Colon (tissue), 2 donors: ENCODE measurements at regions not wholly inside any gene's neighbourhood (a gene's known extent, or its start where the extent isn't known, plus 50 kb on each side); places are given as distances from the start of the nearest gene placed in this dataset.

Source experiments
- FAIRE-seq: peaks from 2 replicates; lab custom pipeline; 2012; peaks lifted over from hg19 to GRCh38; lab: Jason Lieb, UNC
- donor health status: control.
- donor health status: control.

DNA sequence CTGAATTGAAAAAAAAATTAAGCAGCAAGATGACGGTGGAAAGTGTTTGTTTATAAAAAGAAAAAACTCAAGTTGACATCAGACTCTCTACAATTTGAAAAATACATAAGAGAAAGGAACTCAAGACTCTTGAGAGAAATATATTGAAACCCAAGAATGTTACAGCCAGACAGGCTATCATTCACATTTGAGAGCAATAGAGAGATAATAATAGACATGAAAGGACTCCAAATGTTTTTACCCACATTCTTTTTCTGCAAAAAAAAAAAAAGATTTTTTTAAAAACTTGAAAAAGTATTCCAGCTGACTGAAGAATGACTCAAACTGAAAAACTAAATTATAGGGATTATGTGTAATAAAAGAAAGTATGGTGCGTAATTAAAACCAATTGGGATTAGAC lies 532.4 kb downstream of the INHBA start:
- no peak for FAIRE-seq

DNA sequence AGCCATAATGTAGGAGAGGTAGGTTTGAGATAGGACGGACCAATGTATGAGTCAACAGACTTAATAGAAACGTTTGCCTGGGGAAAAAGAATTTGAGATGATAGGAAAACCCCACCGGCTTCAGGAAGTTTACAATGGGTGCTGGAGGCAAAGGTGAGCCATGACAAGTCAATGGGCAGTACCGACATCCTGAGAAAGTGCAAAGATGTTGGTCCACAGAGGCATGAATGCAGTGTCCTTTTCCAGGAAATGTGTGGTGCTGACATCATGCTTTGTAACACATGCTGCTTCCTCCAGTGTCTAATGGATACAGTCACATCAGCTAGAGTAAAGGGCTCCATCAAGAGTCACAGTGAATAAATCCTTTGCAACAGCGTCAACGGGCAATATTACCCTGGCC lies 533.6 kb downstream of the INHBA start:
- FAIRE-seq, result no peak

DNA sequence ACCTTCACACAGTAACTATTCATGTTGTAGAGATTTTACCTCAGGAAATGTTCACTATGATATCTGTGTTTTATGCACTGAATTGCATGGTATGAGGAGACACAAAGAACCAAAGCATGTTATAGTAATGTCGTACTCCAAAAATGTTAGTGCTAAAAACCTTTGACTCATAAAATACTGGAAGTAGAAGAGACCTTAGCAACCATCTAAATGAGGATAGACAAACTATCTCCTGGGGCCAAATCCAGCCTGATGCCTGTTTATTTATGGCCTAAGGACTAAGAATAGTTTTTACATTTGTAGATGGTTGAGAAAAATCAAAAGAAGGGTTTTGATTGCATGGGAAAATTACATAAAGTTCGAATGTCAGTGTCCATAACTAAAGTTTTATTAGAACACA lies 535.1 kb downstream of the INHBA start:
- FAIRE-seq, result no peak

DNA sequence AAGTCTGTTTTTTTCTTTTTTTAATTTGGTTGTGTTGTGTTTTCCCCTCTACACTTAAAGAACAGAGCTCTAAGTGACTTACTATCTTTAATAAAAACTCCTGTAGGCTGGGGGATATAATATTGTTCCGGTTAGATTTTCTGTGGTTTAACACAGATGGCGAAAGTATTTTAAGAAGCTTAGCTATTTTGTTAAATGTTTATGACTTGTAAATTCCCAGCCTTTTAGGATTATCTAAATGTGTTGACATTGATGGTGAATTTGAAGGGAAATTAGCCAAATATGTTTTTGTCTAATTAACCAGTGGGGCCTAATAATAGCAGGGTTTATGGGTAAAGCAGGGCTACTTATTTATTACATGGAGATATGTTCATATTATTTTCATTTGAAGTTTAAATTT lies 538.5 kb downstream of the INHBA start:
- FAIRE-seq, result no peak

DNA sequence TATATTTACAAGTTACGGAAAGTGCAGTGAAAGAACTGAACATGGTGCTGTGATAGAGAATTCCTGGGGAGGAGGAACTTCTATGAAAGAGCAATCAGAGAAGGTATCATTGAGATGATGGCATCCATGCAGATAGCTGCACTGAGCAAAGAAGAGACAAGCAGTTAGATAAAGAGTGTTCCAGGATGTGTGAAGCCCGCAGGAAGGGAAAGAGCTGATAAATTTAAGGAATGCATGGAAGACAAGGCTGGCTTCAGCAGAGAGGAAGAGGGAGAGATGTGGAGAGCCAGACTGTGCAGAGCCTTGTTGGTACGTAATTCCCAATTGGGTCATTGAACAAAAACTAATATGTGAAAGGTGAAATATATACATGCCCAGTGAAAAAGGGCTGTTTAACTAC lies 538.9 kb downstream of the INHBA start:
- FAIRE-seq, result no peak

DNA sequence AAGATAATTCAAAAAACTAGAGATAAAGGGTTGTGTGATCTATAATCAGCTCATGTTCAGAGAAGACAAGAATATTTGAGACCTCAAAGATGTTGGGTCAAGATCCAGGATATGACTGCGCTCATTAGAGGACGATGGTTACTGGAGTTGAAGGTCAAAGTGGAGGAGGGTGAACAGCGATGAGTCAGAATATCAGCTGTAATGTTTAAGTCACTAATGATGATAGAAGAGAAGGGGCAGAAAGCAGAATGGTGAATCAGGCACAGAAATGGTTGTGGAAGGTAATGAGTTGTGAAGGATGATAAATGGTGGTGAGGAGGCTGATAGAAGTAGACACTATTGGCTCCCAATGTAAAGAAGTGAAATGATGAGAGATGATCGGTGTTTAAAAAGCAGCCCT lies 540.3 kb downstream of the INHBA start:
- FAIRE-seq, result no peak

DNA sequence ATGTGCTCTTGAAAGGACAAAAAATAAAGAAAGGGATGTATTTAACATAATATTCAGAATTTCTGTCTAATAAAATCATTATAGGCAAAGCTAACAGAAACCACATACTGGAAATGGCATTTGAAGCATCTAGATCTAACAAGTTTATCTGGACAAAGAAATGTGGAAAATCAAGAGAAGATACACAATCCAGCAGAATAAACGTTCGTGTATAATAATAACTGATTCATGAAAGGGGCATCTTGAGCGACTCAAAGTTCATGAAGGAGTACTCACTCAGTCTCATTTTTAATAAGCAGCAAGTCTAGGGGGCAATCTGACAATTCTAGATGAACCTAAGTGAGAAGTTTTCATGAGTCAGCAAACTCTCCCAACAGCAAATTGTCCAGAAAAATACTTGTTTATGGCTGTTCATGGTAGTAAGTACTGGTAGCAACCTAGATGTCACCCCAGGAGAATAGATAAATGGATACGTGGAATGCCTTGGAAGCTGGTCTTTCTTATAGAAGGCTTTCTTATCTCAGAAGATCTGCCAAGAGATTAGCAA lies 541.8 kb downstream of the INHBA start:
- no peak for FAIRE-seq

DNA sequence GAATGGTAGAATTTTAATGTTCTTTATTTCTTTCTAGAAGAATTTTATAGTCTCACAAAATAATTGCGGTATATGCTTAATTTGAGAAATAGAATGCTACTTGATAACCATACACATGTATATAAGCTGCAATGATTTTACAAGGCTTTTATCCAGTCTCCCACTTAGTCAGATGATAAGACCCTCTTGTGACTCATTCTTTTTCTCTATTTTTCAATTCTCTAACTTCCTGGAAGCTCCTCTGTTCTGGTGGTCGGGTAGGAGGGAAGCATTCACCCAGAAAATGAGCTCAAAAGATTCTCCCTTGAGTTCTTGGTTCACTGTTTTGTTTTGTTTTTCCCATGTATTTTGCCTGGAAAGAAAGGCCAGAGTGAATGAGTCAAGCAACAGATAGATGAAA lies 546.6 kb downstream of the INHBA start:
- no peak for FAIRE-seq

DNA sequence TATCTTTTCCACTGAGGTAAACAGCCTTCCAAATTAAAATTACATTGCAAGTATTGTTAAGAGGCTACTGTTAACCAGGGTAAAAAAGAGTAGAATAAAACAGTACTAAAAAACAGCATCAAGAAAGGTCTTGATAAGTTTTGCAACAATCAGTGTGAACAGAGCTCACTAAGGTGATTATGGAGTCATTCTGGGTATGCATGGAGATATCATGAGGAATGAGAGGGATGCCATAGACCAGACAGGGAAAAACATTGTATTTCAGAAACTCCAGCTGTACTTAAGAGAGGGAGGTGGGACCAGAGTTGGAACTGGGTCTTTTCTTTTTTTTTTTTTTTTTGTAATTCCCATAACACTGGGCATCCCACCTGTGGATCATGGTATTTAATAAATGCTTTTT lies 549.6 kb downstream of the INHBA start:
- FAIRE-seq, result no peak

DNA sequence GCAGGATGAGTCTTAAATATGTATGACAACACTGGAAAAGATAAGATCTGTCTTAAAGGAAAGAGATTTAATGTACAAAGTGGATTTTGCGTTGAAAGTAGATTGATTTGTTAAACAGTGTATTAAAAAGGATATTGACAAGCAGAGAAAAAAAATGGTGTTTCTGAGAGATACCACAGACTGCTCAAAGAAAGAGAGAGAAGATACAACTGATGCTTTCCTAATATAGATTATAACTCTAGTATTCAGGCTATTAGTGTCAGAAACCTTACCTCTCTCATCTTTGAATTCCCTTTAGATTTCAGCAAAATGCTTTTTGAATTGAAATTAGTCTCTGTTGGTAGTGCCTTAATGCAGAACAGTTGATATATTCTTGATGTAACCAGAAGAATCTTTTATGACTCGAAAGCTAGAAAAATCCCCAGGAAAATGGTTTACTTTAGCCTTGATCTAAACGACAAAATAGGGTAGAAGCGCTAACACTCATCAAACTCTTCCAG lies 550.7 kb downstream of the INHBA start:
- FAIRE-seq, result no peak

DNA sequence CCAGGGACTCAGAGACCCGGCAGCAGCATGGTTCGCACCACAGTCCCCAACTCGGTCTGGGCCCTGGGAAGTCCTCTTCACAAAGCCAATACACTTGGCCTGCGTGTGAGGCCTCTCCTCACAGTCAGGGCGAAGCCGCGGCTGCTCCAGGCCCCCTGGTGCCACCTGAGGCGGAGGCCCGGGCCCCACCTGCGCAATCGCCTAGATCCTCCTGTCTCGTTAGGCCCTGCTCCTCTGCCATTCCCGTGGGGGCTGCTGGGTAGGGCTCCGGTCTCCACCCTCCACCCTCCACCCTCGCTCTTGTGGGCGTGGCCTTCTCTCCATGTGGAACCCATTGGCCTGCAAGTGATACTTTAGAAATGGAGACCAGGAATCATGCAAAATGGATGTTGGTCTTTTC lies 553.3 kb downstream of the INHBA start:
- no peak for FAIRE-seq

DNA sequence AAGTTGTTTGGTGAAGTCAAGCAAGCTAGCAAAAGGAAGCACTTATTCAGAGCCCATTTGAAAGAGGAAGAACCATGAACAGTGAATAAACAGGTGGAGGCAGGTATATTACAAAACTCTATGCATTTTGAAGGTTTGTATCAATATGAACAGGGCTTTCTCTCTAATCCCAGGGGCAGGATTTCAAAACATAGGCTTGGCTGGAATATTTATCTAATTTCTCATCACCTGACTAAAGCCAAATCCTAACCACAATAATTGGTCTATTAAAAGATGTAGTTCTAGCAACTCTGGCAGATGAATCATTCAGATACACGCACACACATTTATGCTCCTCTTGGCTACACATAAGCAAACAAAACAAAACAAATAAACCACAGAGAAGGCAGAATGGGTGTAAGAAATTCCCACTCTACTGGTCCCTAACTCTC lies 554.4 kb downstream of the INHBA start:
- no peak for FAIRE-seq

DNA sequence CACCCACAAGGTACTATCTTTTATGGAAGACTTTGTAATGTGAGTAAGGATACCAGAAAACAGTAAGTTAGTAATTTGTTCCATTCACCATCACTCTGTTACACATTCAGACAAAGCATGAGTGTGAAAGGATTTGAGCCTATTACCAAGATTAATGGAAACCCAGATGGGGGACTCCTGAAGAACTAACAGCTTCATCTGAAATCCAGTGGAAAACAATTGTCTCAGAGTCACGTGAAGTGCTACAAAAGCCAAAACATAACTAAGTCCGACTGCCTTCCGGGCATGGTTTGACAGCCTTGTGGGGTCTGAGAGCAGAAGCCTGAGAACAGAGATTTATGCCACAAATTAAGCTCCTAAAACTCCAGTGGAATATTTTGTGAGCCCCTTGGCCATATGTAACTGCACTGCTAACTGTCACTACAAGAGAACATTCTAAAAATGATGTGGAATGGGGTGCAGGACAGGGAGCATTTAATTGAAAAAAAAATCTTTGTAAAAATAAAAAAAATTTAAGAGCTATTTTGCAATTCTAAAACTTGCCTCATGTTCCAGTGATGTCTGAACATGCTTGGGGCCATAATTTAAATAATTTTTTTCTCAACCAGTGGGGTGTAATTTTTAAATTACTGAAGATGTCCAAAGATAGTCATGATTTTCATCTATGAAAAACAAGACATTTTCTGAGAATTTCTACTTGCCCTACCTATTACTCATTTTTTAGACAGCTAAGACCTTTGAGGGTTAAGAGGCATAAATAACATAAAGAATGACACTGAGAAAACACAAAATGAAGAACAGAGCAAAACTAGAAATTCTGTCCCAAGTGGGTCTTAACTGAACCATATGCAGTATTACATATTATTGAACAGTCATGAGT lies 555.0 kb downstream of the INHBA start:
- no peak for FAIRE-seq

DNA sequence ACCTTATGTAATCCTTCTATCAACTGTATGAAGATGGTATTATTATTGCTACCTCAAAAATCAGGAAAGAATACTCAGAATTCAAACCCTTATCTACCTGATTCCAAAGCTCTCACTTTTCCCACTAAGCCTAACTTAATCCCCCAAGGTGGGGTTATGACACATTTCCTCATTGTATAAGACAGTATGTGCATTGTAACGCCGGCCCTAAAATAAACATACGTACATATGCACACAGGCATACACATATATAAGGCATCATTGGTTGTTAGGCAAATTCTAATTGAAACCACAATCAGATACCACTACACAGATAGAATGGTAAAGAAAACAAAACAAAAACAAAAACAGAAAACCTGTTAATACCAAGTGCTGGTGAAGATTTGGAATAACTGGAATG lies 556.5 kb downstream of the INHBA start:
- no peak for FAIRE-seq

DNA sequence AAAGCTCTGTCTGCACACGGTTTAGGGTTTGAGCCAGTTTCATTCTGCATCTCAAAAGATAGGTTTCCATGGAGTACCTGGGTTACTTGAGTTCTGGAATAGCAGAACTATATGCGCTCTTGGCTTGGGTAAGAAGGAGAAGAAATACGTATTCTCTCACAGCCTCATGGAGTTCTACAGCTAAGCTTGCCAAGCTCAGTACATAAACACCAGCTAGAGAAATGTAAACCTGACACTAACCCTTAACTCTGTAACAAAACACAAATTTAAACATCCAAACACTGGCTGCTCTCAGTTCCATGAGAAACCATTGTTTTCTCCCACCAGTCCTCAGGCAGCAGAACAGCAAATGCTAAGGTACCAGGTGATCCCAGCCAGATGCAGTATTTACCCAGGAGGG lies 557.2 kb downstream of the INHBA start:
- no peak for FAIRE-seq

DNA sequence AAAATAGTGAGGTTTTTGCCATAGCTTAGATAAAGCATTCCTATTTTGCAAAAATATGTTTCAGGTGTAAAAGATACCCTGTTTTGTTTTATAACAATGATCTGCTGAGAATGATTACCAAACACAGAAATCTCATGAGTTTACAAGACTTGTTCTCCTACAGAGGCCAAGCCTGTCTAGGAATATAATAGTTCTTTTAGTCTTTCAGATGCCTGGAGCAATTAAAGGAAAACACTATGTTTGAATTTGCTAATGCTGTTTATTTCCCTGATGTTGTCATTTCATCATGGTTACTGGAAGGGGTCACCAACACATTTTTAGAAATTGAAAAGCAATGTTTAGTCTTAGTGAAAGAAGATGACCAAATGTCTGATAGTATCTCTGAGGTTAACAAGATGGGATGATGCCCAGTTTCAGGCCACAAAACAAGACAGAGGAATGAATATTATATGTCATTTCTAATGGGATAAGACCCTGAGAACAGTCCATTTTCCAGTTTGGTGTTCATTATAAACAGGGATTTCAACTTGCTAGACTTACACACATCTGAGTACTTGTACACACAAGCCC lies 559.9 kb downstream of the INHBA start:
- no peak for FAIRE-seq

DNA sequence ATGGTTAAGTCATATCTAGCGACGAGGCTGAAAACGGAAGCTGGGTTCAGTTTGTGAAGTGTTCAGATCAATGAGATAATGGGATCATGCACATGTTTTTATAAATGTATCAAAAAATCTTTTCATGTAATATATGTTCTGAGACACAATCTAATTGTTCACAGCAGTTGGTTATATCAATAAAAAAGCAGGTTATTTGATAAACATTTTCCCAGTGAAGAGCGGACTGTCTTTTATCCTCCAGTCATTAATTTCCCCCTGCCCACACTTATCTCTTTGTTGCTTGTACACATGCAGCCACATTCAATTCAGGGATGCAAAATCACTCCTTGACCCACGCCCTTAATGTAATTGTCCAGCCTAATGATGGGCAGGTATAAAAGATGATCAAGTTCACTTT lies 563.1 kb downstream of the INHBA start:
- no peak for FAIRE-seq

DNA sequence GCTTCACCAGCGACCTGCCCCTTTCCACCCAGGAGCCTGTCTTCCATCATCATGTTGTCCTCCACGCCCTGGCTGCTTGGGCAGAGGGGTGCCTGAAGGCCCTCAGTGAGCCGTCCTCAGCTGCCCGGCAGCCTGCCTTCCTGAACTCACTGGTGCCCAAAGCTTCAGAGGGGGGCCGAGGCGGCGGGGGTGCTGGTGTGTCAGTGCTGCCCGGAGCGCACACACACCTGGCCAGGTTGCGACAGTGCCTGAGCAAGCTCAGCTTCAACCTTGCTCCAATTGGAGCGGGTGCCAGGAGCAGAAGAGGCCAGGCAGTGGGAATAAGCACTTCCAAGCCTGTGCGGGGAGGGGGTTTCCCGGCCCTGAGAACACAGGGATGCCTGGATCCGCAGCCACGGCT lies 566.3 kb downstream of the INHBA start:
- FAIRE-seq, result no peak

DNA sequence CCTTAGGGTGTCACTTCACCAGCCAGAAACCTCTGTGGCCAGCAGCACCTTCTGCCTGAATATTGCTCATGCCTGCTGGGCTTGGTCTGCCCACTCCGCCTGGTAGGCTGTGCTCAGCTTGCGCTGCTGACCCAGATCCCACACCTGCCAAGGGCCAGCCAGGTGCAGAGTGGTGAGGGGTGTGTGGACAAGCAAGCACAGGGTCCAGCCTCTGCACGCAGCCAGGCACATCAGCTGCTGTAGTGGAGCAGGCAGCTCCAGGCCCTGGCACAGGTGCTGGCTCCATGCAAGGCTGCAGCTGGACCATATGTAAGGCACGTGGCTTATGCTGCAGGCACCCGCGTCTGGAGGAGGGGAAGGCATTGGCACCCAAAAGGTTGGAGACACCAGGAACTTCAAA lies 567.4 kb downstream of the INHBA start:
- no peak for FAIRE-seq

DNA sequence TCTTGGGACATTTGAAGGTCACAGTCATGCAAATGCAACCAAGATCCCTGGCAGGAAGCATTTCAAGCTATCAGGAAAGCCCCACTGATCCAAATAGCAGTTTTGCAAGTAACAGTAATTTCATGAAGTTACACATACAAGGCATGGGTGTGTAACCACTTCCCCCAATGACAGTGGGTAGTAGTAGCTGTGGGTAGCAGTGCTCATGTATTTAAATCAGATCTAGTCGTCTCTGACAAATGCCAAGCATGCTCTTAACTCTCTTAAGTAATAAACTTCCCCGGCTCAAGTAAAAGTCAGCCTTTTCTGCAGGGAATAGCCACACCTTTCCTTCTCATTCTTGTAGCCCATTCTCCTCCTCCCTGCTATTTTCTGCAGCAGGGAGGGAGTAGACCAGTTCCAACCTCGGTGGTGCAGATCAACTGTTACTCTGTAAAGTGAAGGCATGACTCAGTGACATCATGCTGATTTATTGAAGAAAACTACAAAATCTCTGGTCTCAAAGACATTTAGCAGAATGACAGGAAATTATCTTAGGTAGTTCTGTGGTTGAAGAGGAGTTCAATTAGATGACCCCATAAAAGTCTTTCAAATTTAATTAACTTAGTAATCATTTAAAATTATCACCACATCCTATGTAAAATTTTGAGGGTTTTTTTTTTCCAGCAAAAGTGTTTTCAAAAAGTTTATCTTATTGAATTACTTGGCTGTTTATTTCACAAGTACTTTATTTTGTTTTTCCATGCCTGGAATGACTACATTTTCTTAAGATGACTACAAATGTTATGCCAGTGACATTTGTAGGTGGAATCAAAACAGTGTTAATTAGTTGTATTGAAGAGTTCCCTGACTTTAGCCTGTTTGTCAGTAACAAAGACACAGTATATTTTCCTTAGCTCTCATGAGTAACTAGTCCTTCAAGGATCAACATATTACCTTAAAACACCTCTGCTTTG lies 568.3 kb downstream of the INHBA start:
- no peak for FAIRE-seq

DNA sequence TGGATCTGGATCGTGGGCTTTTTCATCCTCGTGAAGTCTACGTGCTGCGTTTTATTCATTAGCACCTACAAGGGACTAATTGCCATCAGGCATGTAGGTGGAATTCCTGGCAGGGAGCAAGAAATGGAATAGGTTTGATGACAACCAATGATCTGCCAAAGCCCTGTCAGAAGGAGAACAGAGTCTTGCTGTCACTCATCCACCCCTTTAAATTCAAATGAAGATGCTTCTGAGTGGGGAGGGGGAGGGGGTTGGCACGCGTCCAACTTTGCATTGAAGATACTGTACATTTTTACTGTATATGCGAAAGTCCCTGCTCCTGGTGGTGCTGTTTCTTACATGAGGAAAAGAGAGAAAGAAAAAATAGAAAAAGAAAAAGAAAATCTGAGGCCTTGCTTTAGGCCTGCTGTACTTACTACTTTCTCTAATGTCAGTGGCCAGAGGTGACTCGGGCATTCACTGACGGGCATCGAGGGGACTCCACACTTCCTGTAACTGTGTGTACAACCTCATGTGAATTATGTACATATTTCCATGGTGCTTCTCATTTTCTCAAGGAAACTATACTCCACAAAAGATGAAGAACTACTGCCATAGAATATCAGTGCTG lies 569.1 kb downstream of the INHBA start:
- FAIRE-seq, result no peak

DNA sequence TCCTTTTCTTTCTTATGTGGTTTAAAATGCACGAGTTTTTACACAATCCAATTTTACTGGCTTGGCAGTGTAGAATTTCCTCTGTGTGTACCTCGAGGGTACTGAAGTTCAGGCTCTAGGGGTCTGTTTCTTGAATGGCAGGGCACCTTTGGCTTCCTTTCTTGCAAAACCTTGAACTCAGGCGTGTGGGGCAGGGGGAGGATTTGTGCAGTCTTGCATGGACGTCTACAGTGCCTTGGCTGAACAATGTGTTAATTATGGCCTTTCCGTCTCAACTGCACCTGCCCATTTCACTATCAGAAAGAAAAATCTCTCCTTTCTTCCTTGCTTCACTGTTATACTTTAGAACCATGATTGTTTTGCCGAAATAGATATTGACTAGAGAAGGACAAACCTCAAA lies 570.9 kb downstream of the INHBA start:
- FAIRE-seq, result no peak
